IPS-15b (cell line): ENCODE measurements at regions not wholly inside any gene's neighbourhood (a gene's known extent, or its start where the extent isn't known, plus 50 kb on each side); places are given as distances from the start of the nearest gene placed in this dataset.

Experiments used
- H3K27me3 ChIP-seq: one replicate; pipeline ENCODE4 v1.6.1; 2013; ENCODE audit warnings: low read length; ENCODE audit not compliant: control insufficient read depth, insufficient read depth
- H3K36me3 ChIP-seq: one replicate; pipeline ENCODE4 v1.6.1; 2013; ENCODE audit warnings: low read length; ENCODE audit not compliant: control insufficient read depth, insufficient read depth
- H3K4me1 ChIP-seq: one replicate; pipeline ENCODE4 v1.6.1; 2013; ENCODE audit warnings: mild to moderate bottlenecking, low read length; ENCODE audit not compliant: control insufficient read depth, insufficient read depth
- H3K4me3 ChIP-seq: one replicate; pipeline ENCODE4 v1.5.1; 2013; ENCODE audit warnings: low read depth, low read length
- H3K9ac ChIP-seq: one replicate; pipeline ENCODE4 v1.6.1; 2013; ENCODE audit warnings: low read depth, mild to moderate bottlenecking, low read length
- H3K9me3 ChIP-seq: one replicate; pipeline ENCODE4 v1.6.1; 2013; ENCODE audit warnings: mild to moderate bottlenecking, low read length; ENCODE audit not compliant: control insufficient read depth, insufficient read depth

DNA sequence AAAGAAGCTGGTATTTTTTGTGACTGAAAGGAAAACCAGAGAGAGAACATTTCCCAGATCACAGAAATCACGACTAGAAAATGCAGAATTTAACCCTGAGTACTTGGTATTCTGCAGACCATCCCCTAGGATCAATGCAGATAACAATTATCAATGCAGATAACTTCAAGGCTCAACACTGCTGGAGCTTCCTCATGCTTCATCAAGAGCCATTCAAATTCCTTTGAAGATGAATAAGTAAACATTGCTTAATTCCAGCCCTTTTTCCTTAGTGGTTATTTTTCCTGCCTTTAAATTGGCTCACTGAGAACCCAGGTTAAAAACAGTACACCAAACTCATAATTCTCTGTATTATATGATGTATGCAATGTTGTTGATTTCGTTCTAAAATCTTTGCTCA, 370.1 kb upstream of the TLE4 start:
- H3K27me3 ChIP-seq: no peaks in the 10 kb centered on the region
- no peaks in the 10 kb centered on the region for H3K36me3 ChIP-seq

DNA sequence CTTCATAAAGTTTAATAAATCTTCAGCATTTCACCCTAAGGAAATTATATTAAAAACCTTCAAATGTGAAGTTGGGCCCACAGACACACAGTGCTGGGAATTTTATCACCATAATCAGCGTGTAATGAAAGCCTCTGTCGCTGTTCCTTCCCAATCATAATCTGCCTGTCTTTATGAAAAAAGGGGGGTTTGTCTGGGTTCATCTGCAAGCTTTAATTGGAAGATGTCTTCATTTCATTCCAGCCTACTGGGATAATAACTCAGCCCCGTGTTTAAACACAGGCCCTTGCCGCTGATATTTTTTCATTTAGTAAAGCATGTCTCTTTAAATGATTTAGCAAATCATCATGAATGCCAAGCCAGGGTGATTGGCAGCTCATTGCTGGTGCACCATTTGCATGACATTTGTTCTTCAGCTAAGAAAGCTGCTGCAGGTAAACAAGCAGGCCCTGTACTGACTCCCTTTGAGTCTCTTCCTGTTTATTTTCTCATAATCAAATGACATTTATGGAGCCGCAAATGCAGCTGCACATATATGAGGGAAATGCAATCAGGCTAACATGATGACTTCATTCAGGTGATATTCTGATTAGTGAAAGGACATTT, 362.9 kb upstream of the TLE4 start:
- Histone ChIP-seq H3K4me1 (no peaks in the 10 kb centered on the region), H3K27me3 (no peaks in the 10 kb centered on the region), H3K4me3 (no peak overlapping the region), H3K9ac (no peak overlapping the region), H3K9me3 (no peaks in the 10 kb centered on the region), H3K36me3 (no peaks in the 10 kb centered on the region)

More for the DNA sequence above, 370.1 kb upstream of the TLE4 start:
- Histone ChIP-seq H3K9ac (no peak overlapping the region), H3K4me1 (peaks cover 6% of the 10 kb centered on the region), H3K9me3 (no peaks in the 10 kb centered on the region), H3K4me3 (no peak overlapping the region)

GRCh38 chr9:79210541-79211243, 361.1 kb upstream of the TLE4 start:
- Histone ChIP-seq H3K9ac (no peak overlapping the region), H3K4me1 (no peaks in the 10 kb centered on the region), H3K4me3 (no peak overlapping the region), H3K9me3 (no peaks in the 10 kb centered on the region), H3K27me3 (no peaks in the 10 kb centered on the region), H3K36me3 (no peaks in the 10 kb centered on the region)

GRCh38 chr9:79213417-79214125, 358.2 kb upstream of the TLE4 start:
- Histone ChIP-seq H3K9me3 (no peaks in the 10 kb centered on the region), H3K36me3 (no peaks in the 10 kb centered on the region), H3K9ac (no peak overlapping the region), H3K4me1 (no peaks in the 10 kb centered on the region), H3K27me3 (no peaks in the 10 kb centered on the region), H3K4me3 (no peak overlapping the region)

GRCh38 chr9:79215821-79216220, 355.9 kb upstream of the TLE4 start:
- Histone ChIP-seq H3K9me3 (no peaks in the 10 kb centered on the region), H3K9ac (no peak overlapping the region), H3K4me1 (no peaks in the 10 kb centered on the region), H3K27me3 (no peaks in the 10 kb centered on the region), H3K4me3 (no peak overlapping the region), H3K36me3 (no peaks in the 10 kb centered on the region)

- no peak overlapping the region for H3K9ac ChIP-seq
- H3K27me3 ChIP-seq: no peaks in the 10 kb centered on the region
- no peaks in the 10 kb centered on the region for H3K4me1 ChIP-seq
- no peaks in the 10 kb centered on the region for H3K9me3 ChIP-seq
- no peaks in the 10 kb centered on the region for H3K36me3 ChIP-seq
- no peak overlapping the region for H3K4me3 ChIP-seq
Observed at GRCh38 chr9:79220251-79220650, 351.5 kb upstream of the TLE4 start.

- Histone ChIP-seq H3K27me3 (no peaks in the 10 kb centered on the region), H3K36me3 (no peaks in the 10 kb centered on the region), H3K4me1 (no peaks in the 10 kb centered on the region), H3K9ac (no peak overlapping the region), H3K4me3 (no peak overlapping the region), H3K9me3 (no peaks in the 10 kb centered on the region)
Observed at GRCh38 chr9:79220666-79221065, 351.1 kb upstream of the TLE4 start.

- Histone ChIP-seq H3K4me1 (no peaks in the 10 kb centered on the region), H3K36me3 (no peaks in the 10 kb centered on the region), H3K4me3 (no peak overlapping the region), H3K9me3 (no peaks in the 10 kb centered on the region), H3K27me3 (no peaks in the 10 kb centered on the region), H3K9ac (no peak overlapping the region)
Observed at GRCh38 chr9:79221084-79221483, 350.7 kb upstream of the TLE4 start.

- Histone ChIP-seq H3K4me1 (no peaks in the 10 kb centered on the region), H3K27me3 (no peaks in the 10 kb centered on the region), H3K36me3 (no peaks in the 10 kb centered on the region), H3K9me3 (no peaks in the 10 kb centered on the region), H3K9ac (no peak overlapping the region), H3K4me3 (no peak overlapping the region)
Observed at GRCh38 chr9:79222483-79222882, 349.3 kb upstream of the TLE4 start.

DNA sequence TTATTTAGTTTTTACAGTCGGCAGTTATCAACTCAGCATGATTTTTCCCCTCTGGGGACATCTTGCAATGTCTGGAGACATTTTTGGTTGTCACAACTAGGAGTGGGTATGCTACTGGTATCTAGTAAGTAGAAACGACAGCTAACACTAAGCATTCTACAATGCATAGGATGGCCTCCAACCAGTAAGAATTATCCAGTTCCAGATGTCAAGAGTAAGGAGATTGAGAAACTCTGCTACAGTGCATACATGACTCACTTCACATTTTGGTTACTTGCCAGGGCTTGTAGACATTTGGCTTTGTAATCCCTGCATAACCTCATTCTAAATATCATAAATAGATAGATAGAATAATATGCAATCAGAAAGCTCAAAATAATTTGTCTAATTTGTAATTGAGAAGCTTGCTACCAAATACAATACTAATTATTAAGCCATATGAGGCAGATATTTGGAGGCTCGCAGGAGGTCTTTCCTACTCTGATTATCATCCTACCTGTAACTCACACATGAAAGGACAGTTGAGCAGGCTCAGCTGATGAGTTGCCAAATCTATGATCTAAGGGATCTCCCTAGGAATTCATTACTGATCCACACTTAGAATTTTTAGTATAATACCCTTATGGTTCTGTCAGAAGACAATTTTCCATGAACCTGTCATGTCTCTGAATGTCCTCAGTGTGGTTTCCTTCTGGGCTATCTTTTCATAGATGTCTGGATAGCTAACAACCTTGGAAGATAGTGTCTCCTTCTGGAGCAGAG, 346.9 kb upstream of the TLE4 start:
- H3K27me3 ChIP-seq: no peaks in the 10 kb centered on the region
- H3K4me1 ChIP-seq: no peaks in the 10 kb centered on the region
- H3K4me3 ChIP-seq: no peak overlapping the region
- H3K9ac ChIP-seq: no peak overlapping the region
- no peaks in the 10 kb centered on the region for H3K36me3 ChIP-seq
- no peaks in the 10 kb centered on the region for H3K9me3 ChIP-seq

DNA sequence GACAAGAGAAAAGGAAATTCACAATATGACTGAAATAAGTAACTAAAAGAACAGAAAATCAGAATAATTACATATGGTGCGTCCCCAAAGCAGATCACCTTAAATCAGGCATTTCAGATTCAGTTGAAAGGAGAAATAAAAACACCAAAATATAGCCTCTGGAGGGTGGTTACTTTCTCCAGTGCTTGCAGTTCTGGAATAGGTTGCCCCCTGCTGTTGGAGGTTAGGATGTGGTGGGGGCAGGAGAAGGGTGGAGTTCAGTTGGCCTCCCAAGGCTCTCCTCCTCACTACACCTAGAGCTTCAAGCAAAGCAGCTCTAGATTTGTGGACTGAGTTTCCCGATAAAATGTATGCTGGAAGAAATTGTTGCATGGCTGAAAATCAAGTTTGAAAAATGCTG, 338.2 kb upstream of the TLE4 start:
- H3K36me3 ChIP-seq: no peaks in the 10 kb centered on the region
- H3K27me3 ChIP-seq: no peaks in the 10 kb centered on the region
- H3K4me1 ChIP-seq: no peaks in the 10 kb centered on the region
- no peaks in the 10 kb centered on the region for H3K9me3 ChIP-seq
- no peak overlapping the region for H3K4me3 ChIP-seq
- no peak overlapping the region for H3K9ac ChIP-seq
